VCaP (cell line): ENCODE measurements at regions not wholly inside any gene's neighbourhood (a gene's known extent, or its start where the extent isn't known, plus 50 kb on each side); places are given as distances from the start of the nearest gene placed in this dataset.

Experiments used
- H3K27ac ChIP-seq: fragments of 450-650 bp; 2 replicates; pipeline ENCODE4 v1.5.1; 2017
- TF ChIP-seq, protein P1 (sequence below): fragments of 450-650 bp; conservative IDR thresholded peaks from 2 replicates; pipeline ENCODE4 v1.5.1; 2017; ENCODE audit warnings: mild to moderate bottlenecking, moderate library complexity

DNA sequence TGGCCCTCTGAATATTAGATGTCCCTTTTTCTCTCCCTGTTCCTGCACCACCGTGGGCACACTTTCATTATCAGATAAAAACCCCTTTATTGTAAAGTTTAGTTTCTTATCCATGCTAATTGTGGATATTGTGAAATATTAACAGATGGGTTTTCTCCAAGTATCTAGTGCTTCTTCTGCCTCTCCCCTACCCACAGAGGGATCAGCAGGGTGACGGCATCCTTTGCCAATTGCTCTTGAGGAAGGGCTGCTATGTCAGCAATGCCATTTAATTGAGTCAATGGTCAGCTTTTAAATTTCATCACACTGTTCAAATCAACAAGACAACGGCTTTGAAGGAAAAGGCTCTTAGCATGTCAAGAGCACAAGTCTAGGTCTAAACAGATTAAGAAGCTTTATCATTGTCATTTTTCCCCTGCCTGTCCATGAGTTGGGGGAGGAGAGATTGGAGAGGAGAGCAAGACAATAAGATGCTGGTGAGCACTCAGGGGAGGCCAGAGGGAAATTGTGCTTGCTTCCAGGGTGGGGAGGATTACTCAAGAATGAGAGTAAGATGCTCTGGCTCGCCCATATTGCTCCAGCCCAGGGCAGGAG, 443.0 kb upstream of the CCL2 start:
- no peak overlapping the region for H3K27ac ChIP-seq
- TF ChIP-seq, protein P1, sequence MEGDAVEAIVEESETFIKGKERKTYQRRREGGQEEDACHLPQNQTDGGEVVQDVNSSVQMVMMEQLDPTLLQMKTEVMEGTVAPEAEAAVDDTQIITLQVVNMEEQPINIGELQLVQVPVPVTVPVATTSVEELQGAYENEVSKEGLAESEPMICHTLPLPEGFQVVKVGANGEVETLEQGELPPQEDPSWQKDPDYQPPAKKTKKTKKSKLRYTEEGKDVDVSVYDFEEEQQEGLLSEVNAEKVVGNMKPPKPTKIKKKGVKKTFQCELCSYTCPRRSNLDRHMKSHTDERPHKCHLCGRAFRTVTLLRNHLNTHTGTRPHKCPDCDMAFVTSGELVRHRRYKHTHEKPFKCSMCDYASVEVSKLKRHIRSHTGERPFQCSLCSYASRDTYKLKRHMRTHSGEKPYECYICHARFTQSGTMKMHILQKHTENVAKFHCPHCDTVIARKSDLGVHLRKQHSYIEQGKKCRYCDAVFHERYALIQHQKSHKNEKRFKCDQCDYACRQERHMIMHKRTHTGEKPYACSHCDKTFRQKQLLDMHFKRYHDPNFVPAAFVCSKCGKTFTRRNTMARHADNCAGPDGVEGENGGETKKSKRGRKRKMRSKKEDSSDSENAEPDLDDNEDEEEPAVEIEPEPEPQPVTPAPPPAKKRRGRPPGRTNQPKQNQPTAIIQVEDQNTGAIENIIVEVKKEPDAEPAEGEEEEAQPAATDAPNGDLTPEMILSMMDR, result no peak

DNA sequence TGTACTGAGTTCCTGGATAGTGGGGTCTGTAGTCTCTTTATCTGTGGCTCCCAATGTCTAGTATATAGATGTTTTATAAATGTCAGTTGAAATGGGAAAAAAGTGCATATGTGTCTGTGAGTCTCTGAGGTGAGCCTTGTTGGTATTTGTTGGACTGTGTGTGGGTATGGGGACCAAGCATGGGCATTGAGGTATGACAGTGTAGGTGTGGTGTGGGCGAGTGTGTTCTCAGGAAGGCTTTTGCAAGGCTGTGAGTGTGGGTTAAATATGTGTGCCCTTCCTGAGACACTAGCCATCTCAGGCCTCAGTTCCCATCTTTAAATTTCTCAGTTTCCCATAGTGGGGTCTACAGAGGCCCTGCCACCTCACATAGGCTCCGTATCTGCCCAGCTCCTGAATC, 440.2 kb upstream of the CCL2 start:
- no peak overlapping the region for H3K27ac ChIP-seq
- TF ChIP-seq, protein P1, result no peak

DNA sequence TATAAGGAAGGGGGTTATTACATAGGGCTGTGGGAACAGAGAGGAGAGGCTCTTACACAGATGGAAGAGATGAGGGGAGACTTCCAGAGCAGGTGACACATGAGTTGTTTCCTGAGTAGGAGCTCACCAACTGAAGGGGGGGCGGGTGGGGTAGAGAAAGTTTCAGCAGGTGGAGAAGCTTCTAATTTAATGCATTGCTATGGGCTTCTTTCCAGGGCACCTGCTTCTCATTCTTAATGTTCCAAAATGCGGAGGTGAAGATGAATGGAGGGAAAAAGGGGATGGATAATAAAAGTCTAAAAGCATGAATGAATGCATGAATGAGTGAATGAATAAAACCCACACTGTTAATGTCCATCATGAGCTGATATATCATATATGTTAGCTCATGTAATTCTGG, 439.0 kb upstream of the CCL2 start:
- no peak overlapping the region for H3K27ac ChIP-seq
- TF ChIP-seq, protein P1, result no peak

DNA sequence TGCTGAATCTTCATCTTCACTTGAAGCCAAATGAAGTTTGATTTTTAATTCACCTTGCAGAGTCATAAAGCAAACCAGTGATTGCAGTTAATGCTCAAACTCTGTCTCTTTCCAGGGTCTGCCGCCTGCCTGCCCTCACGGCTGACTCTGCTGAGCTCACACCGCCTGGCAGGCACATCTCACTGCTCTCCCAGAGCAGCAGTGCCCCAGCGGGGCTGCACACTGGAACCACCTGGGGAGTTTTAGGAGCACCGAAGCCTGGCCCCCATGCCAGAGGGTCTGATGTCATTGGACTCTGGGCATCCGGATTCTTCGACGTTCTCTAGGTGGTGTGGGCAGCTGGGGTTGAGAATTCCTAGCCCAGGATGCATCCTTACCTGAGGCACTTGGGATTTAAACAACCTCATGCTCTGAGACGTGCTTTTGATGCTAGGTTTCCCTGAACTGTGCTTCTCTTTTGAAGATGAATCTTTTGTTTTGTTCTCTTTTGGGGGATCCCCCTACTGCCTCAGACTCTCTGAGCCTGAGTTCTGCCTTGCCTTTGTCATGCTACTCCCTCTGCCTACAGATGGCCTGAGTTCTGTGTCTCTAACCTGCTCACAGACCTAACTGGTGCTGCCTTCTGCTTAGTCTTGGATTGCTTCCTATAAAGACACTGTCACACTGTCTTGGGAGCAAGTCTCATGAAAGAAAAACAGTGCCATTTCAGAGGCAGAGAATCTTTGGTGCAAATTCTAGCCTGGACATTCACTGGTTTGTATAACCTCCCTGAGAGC, 438.1 kb upstream of the CCL2 start:
- TF ChIP-seq, protein P1, result no peak
- H3K27ac ChIP-seq, result no peak overlapping the region

DNA sequence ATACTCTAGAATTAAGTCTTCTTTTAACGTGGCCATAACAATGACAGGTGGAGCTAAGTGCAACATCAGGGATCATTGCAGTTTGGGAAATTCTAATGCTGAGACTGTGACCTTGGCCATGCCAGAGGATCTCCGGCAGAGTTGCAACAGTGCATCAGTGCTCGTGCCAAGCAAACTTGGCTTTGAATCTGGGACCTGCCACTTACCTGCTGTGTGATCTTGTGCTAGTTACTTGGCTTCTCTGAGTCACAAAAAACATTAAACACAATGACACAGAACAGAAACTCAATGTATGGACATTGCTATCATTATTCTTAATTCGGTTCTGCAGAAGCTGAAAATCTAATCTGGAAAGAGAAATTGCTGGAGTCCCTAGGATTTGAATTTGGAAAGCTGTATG, 435.5 kb upstream of the CCL2 start:
- TF ChIP-seq, protein P1, result no peak
- H3K27ac ChIP-seq, result no peak overlapping the region

DNA sequence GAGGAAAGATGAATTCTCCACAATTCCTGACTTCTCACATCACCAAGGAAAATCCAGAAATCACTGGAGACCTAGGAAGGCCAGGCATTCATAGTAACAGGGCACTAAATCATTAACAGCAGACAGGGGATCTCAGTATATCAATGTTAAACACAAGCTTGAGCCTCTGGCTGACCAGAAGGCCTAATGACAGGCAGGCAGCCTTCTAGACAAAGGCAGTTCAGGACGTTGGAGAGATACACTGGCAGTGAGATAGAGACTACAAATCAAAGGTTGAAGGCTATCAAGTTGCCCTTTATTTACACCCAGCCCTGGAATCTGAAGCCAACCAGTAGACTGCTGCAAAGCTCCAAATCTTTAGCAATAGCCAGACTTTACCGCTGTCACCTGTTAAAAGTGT, 422.8 kb upstream of the CCL2 start:
- no peak overlapping the region for H3K27ac ChIP-seq
- TF ChIP-seq, protein P1, result no peak

DNA sequence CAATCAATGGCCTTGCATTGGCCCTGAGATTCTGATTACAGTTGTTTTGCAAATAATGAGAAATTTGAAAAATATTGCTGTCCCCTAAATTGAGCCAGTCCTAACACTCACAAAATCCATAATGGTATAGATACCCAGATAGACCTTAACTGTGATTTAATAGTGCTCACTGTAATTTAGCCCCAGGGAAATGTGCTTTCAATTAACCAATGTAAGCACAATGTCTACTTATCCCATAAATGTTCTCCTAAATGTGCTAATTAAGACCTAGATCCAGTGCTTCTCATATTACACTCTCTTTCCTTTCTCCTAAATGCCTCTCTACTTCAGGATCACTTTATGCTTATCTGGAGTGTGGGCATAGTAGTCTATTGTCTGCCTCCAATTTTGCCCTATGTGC, 417.8 kb upstream of the CCL2 start:
- H3K27ac ChIP-seq, result no peak overlapping the region
- TF ChIP-seq, protein P1, result no peak
